Activated T-helper 1 cell treated with anti-CD3 and anti-CD28 coated beads, Interleukin-12 subunit alpha, Interleukin-12 subunit beta, Interleukin-2, Interleukin-4 antibody, amounts not matched to agents 30 ng/mL and 10 ng/mL and 1 ng/mL, durations not matched to agents 14 hours and 24 hours and 36 hours (primary cell): ENCODE measurements at regions not wholly inside any gene's neighbourhood (a gene's known extent, or its start where the extent isn't known, plus 50 kb on each side); places are given as distances from the start of the nearest gene placed in this dataset.
"Not testable (repeated sequence)": the region's sequence is repeated elsewhere in the genome, so short reads cannot be mapped to it uniquely, and the experiment has no call there.

ENCODE experiments used
- DNase-seq: peaks from one replicate; pipeline ENCODE4 v3.0.0; 2021; ENCODE audit warnings: low spot score
- H3K27ac Mint-ChIP-seq: one replicate; pipeline ENCODE4 v1.8.0; 2021; ENCODE audit warnings: mild to moderate bottlenecking, mixed read lengths
- H3K27me3 Mint-ChIP-seq: one replicate; pipeline ENCODE4 v1.8.0; 2022; ENCODE audit warnings: mild to moderate bottlenecking, moderate library complexity, mixed read lengths; ENCODE audit not compliant: insufficient read depth
- H3K36me3 Mint-ChIP-seq: one replicate; pipeline ENCODE4 v1.8.0; 2021; ENCODE audit warnings: low read depth, mixed read lengths
- H3K4me1 Mint-ChIP-seq: one replicate; pipeline ENCODE4 v1.8.0; 2021; ENCODE audit warnings: low read depth, mixed read lengths
- H3K4me3 Mint-ChIP-seq: one replicate; pipeline ENCODE4 v1.8.0; 2021; ENCODE audit warnings: mild to moderate bottlenecking, moderate library complexity, mixed read lengths
- H3K9me3 Mint-ChIP-seq: one replicate; pipeline ENCODE4 v1.8.0; 2021; ENCODE audit warnings: mixed read lengths
- intact Hi-C: fragments of 100-400 bp; cut with micrococcal nuclease; formaldehyde crosslinking; loops from one replicate; pipeline ENCODE4 v1.15.1; 2024

GRCh38 chr6:134544737-134545136 lies 226.8 kb upstream of the SGK1 start:
- Mint-ChIP-seq H3K27me3 (peaks cover 3% of the 10 kb centered on the region), H3K4me1 (peaks cover 26% of the 10 kb centered on the region), H3K4me3 (no peak overlapping the region), H3K27ac (no peak overlapping the region), H3K9me3 (no peaks in the 10 kb centered on the region), H3K36me3 (peaks cover 1% of the 10 kb centered on the region)
- no peak for DNase-seq
- intact Hi-C loops: no loop called here

- Mint-ChIP-seq H3K4me3 (no peak overlapping the region), H3K36me3 (no peaks in the 10 kb centered on the region), H3K27ac (no peak overlapping the region), H3K27me3 (peaks cover 9% of the 10 kb centered on the region), H3K9me3 (no peaks in the 10 kb centered on the region), H3K4me1 (peaks cover 29% of the 10 kb centered on the region)
- intact Hi-C loops: no loop called here
- no peak for DNase-seq
Measured at GRCh38 chr6:134543128-134543527, 225.2 kb upstream of the SGK1 start.

- no peak overlapping the region for H3K27ac Mint-ChIP-seq
- no peak overlapping the region for H3K4me3 Mint-ChIP-seq
- peaks cover 32% of the 10 kb centered on the region for H3K4me1 Mint-ChIP-seq
- H3K27me3 Mint-ChIP-seq: peaks cover 9% of the 10 kb centered on the region
- H3K9me3 Mint-ChIP-seq: no peaks in the 10 kb centered on the region
- H3K36me3 Mint-ChIP-seq: no peaks in the 10 kb centered on the region
- intact Hi-C loops: no loop called here
- no peak for DNase-seq
Measured at GRCh38 chr6:134541001-134541400, 223.1 kb upstream of the SGK1 start.

GRCh38 chr6:134539865-134540323 lies 222.0 kb upstream of the SGK1 start:
- Mint-ChIP-seq H3K36me3 (no peaks in the 10 kb centered on the region), H3K4me1 (peaks cover 41% of the 10 kb centered on the region), H3K9me3 (no peaks in the 10 kb centered on the region), H3K27me3 (peaks cover 9% of the 10 kb centered on the region), H3K4me3 (no peak overlapping the region), H3K27ac (no peak overlapping the region)
- intact Hi-C loops: no loop called here
- no peak for DNase-seq

GRCh38 chr6:134537765-134538164 lies 219.9 kb upstream of the SGK1 start:
- H3K9me3 Mint-ChIP-seq, H3K27me3 Mint-ChIP-seq, intact Hi-C loops, H3K36me3 Mint-ChIP-seq, DNase-seq, H3K27ac Mint-ChIP-seq, H3K4me3 Mint-ChIP-seq: not testable (repeated sequence)
- peaks cover 52% of the 10 kb centered on the region for H3K4me1 Mint-ChIP-seq

- H3K4me1 Mint-ChIP-seq: peaks cover 55% of the 10 kb centered on the region
- intact Hi-C loops: no loop called here
- no peak overlapping the region for H3K4me3 Mint-ChIP-seq
Measured at GRCh38 chr6:134537146-134537555, 219.2 kb upstream of the SGK1 start.

GRCh38 chr6:134535831-134536230 lies 217.9 kb upstream of the SGK1 start:
- Mint-ChIP-seq H3K9me3 (no peaks in the 10 kb centered on the region), H3K27me3 (peaks cover 9% of the 10 kb centered on the region), H3K36me3 (no peaks in the 10 kb centered on the region), H3K4me1 (peaks cover 64% of the 10 kb centered on the region), H3K4me3 (no peak overlapping the region), H3K27ac (no peak overlapping the region)
- DNase-seq: no peak
- intact Hi-C loops: no loop called here

More at GRCh38 chr6:134537146-134537555, 219.2 kb upstream of the SGK1 start:
- Mint-ChIP-seq H3K27me3 (peaks cover 9% of the 10 kb centered on the region), H3K27ac (no peak overlapping the region), H3K36me3 (no peaks in the 10 kb centered on the region), H3K9me3 (no peaks in the 10 kb centered on the region)
- no peak for DNase-seq

GRCh38 chr6:134534708-134535149 lies 216.8 kb upstream of the SGK1 start:
- Mint-ChIP-seq H3K27ac (no peak overlapping the region), H3K27me3 (peaks cover 6% of the 10 kb centered on the region), H3K36me3 (peaks cover 3% of the 10 kb centered on the region), H3K4me3 (no peak overlapping the region), H3K4me1 (peaks cover 64% of the 10 kb centered on the region), H3K9me3 (peaks cover 3% of the 10 kb centered on the region)
- intact Hi-C loops: no loop called here
- no peak for DNase-seq

GRCh38 chr6:134533991-134534390 lies 216.1 kb upstream of the SGK1 start:
- intact Hi-C loops: loop anchor here (2.0 kb wide), 1 partner anchor 15 kb away; no protein-coding TSS in a partner anchor
- H3K36me3 Mint-ChIP-seq: peaks cover 3% of the 10 kb centered on the region
- H3K27ac Mint-ChIP-seq: no peak overlapping the region
- DNase-seq: no peak
- H3K4me1 Mint-ChIP-seq: peaks cover 68% of the 10 kb centered on the region
- no peak overlapping the region for H3K4me3 Mint-ChIP-seq
- peaks cover 5% of the 10 kb centered on the region for H3K27me3 Mint-ChIP-seq
- H3K9me3 Mint-ChIP-seq: peaks cover 3% of the 10 kb centered on the region

GRCh38 chr6:134532694-134533624 lies 215.0 kb upstream of the SGK1 start:
- no peak overlapping the region for H3K4me3 Mint-ChIP-seq
- intact Hi-C loops: loop anchor here (2.0 kb wide), 1 partner anchor 14 kb away; no protein-coding TSS in a partner anchor

GRCh38 chr6:134531611-134532010 lies 213.7 kb upstream of the SGK1 start:
- Mint-ChIP-seq H3K36me3 (peaks cover 3% of the 10 kb centered on the region), H3K4me1 (peaks cover 77% of the 10 kb centered on the region), H3K4me3 (peak overlapping the region; percentile 37), H3K9me3 (peaks cover 3% of the 10 kb centered on the region), H3K27me3 (no peaks in the 10 kb centered on the region), H3K27ac (no peak overlapping the region)
- intact Hi-C loops: loop anchor here (2.0 kb wide), 1 partner anchor 13 kb away; no protein-coding TSS in a partner anchor
- no peak for DNase-seq

More at GRCh38 chr6:134532694-134533624, 215.0 kb upstream of the SGK1 start:
- Mint-ChIP-seq H3K9me3 (peaks cover 3% of the 10 kb centered on the region), H3K4me1 (peaks cover 68% of the 10 kb centered on the region), H3K27me3 (no peaks in the 10 kb centered on the region), H3K27ac (peak overlapping the region; percentile 27), H3K36me3 (peaks cover 3% of the 10 kb centered on the region)
- DNase-seq: no peak

GRCh38 chr6:134531188-134531551 lies 213.3 kb upstream of the SGK1 start:
- Mint-ChIP-seq H3K4me3 (no peak overlapping the region), H3K36me3 (peaks cover 3% of the 10 kb centered on the region), H3K9me3 (peaks cover 3% of the 10 kb centered on the region)

GRCh38 chr6:134529921-134530320 lies 212.0 kb upstream of the SGK1 start:
- DNase-seq: no peak
- Mint-ChIP-seq H3K4me3 (no peak overlapping the region), H3K27ac (peak overlapping the region; percentile 33), H3K9me3 (peaks cover 3% of the 10 kb centered on the region), H3K4me1 (peaks cover 72% of the 10 kb centered on the region), H3K36me3 (peaks cover 3% of the 10 kb centered on the region), H3K27me3 (no peaks in the 10 kb centered on the region)
- intact Hi-C loops: loop anchor here (1.0 to 5.0 kb wide), 2 partner anchors 93 to 283 kb away; no protein-coding TSS in a partner anchor

More at GRCh38 chr6:134531188-134531551, 213.3 kb upstream of the SGK1 start:
- DNase-seq: no peak
- intact Hi-C loops: no loop called here
- Mint-ChIP-seq H3K27ac (no peak overlapping the region), H3K4me1 (peaks cover 75% of the 10 kb centered on the region), H3K27me3 (no peaks in the 10 kb centered on the region)
